ENCODE measurements at regions not wholly inside any gene's neighbourhood (a gene's known extent, or its start where the extent isn't known, plus 50 kb on each side); places are given as distances from the start of the nearest gene placed in this dataset.

GRCh38 chr5:82786748-82787147 lies 290.4 kb downstream of the TMEM167A start:
- no TSS peak for BruUV-seq (replicated peaks)
- no peak for FAIRE-seq
- DNase-seq (ENCODE audit: low read depth, low spot score) = no peak
- POLR2A ChIA-PET = no interaction called here
- CTCF ChIA-PET = interaction anchor here (1.2 kb wide), 1 partner anchor 436 kb away, joined by 3 read pairs; no protein-coding TSS in a partner anchor
- no peak for ATAC-seq
- Histone ChIP-seq H3K4me2 (ENCODE audit: control insufficient read depth, insufficient read depth) (no peak overlapping the region), H2AFZ (ENCODE audit: control insufficient read depth, low read depth, low read length) (no peak overlapping the region), H4K20me1 (ENCODE audit: control insufficient read depth, insufficient read depth) (no peaks in the 10 kb centered on the region), H3K36me3 (ENCODE audit: control insufficient read depth in 2 of 2, insufficient read depth in 2 of 2, low read length in 1 of 2) (no peaks in the 10 kb centered on the region), H3K27ac (ENCODE audit: control insufficient read depth, insufficient read depth) (no peak overlapping the region), H3K9me3 (replicated peaks; ENCODE audit: control insufficient read depth, insufficient read depth, low read length) (no peaks in the 10 kb centered on the region), H3K9ac (ENCODE audit: control insufficient read depth, insufficient read depth, low read length) (no peak overlapping the region), H3K27me3 (replicated peaks in 1 of 2; ENCODE audit: control insufficient read depth in 2 of 2, insufficient read depth in 2 of 2, low read length in 1 of 2) (no peaks in the 10 kb centered on the region), H3K4me3 (no peak overlapping the region), H3K79me2 (ENCODE audit: control insufficient read depth, insufficient read depth, low read length) (no peaks in the 10 kb centered on the region), H3K4me1 (ENCODE audit: control insufficient read depth, insufficient read depth, low read length) (no peaks in the 10 kb centered on the region)
- SMC1A ChIA-PET (ENCODE audit: uncharacterized antibody, unreplicated experiment) = interaction anchor here (0.7 to 1.3 kb wide), 2 partner anchors 9 to 203 kb away, joined by 3 to 4 read pairs; no protein-coding TSS in a partner anchor
- TF ChIP-seq EED (IDR thresholded peaks at IDR 0.05; ENCODE audit: low read depth) (no peak), ATF3 (IDR thresholded peaks at IDR 0.05; ENCODE audit: borderline replicate concordance, extremely low read depth, low read depth, low read length) (no peak), ELK1 (IDR thresholded peaks at IDR 0.05; ENCODE audit: low read depth, low read length) (no peak), E2F4 (IDR thresholded peaks at IDR 0.05; ENCODE audit: low read depth, low read length) (no peak), ZNF622 (IDR thresholded peaks at IDR 0.05) (no peak), SMARCA5 (IDR thresholded peaks at IDR 0.05) (no peak), YBX1 (IDR thresholded peaks at IDR 0.05) (no peak), ETV6 (conservative IDR thresholded peaks at IDR 0.05 in 1 of 2, IDR thresholded peaks at IDR 0.05 in 1 of 2; ENCODE audit: borderline replicate concordance in 1 of 2, low read depth in 1 of 2) (no peak), HDAC6 (IDR thresholded peaks at IDR 0.05; ENCODE audit: unreplicated experiment) (no peak), SUZ12 (IDR thresholded peaks at IDR 0.05; ENCODE audit: unreplicated experiment) (no peak), BCL3 (IDR thresholded peaks at IDR 0.05; ENCODE audit: borderline replicate concordance, insufficient read depth, low read depth, low read length, poor library complexity, severe bottlenecking) (no peak)
- in situ Hi-C loops (cut with MboI) (no loop called here), intact Hi-C loops (cut with micrococcal nuclease; ENCODE audit: unreplicated experiment) (loop anchor here (10.0 kb wide), 1 partner anchor 768 kb away; no protein-coding TSS in a partner anchor)
- 59% methylated on average over 3 of the region's 3 CpGs for WGBS (ENCODE audit: insufficient coverage, insufficient replicate concordance, low lambda C conversion rate, missing lambda C conversion rate)
- RAD21 ChIA-PET (ENCODE audit: unreplicated experiment) = no interaction called here

Data from GM12878 (cell line).